HEK293 (cell line): ENCODE measurements at regions not wholly inside any gene's neighbourhood (a gene's known extent, or its start where the extent isn't known, plus 50 kb on each side); places are given as distances from the start of the nearest gene placed in this dataset.
"Not testable (repeated sequence)": the region's sequence is repeated elsewhere in the genome, so short reads cannot be mapped to it uniquely, and the experiment has no call there.

Experiments used
- CTCF ChIA-PET: fragments of 350-600 bp; formaldehyde crosslinking; extraction: SDS; loops from one replicate; lab custom pipeline; 2021; ENCODE audit warnings: antibody characterized with exemption; lab: Yijun Ruan, JAX
- POLR2A ChIA-PET: fragments of 300-600 bp; formaldehyde crosslinking; extraction: SDS; loops from one replicate; lab custom pipeline; 2020; ENCODE audit warnings: antibody characterized with exemption, inconsistent platforms; lab: Yijun Ruan, JAX
- H3K27ac ChIP-seq: fragments of 200-500 bp; sonication (Bioruptor generic); 2 replicates; pipeline ENCODE4 v1.5.1; 2014; ENCODE audit warnings: low read depth, low read length, control low read depth, inconsistent platforms; ENCODE audit errors: extremely low read depth
- H3K36me3 ChIP-seq, 2 experiments: fragments of 200-500 bp in 1 of 2; sonication (Bioruptor generic) in 1 of 2; 1 replicate in 1 of 2; 2 replicates in 1 of 2; pipeline ENCODE4 v1.5.1; 2014 to 2017; ENCODE audit warnings: inconsistent platforms in 2 of 2, low read length in 2 of 2; ENCODE audit not compliant: control insufficient read depth in 2 of 2, insufficient read depth in 1 of 2
- H3K4me1 ChIP-seq: fragments of 200-500 bp; sonication (Bioruptor generic); 2 replicates; pipeline ENCODE4 v1.5.1; 2014; ENCODE audit warnings: mild to moderate bottlenecking, low read length, inconsistent platforms; ENCODE audit not compliant: control insufficient read depth, insufficient read depth
- H3K4me3 ChIP-seq: 2 replicates; pipeline ENCODE4 v1.5.1; 2011; ENCODE audit warnings: low read depth, mild to moderate bottlenecking, control low read depth, low read length, moderate library complexity
- H3K9me3 ChIP-seq: fragments of 200-500 bp; sonication (Bioruptor generic); 2 replicates; pipeline ENCODE4 v1.5.1; 2014; ENCODE audit warnings: low read depth, low read length, inconsistent platforms; ENCODE audit not compliant: control insufficient read depth, insufficient read depth
- ATF2 ChIP-seq: fragments of 450-650 bp; formaldehyde crosslinking; IDR thresholded peaks from 2 replicates; pipeline ENCODE4 v1.5.1; 2016; ENCODE audit warnings: missing biosample characterization, missing genetic modification characterization, low read depth
- FEZF1 ChIP-seq: fragments of 450-650 bp; formaldehyde crosslinking; IDR thresholded peaks from 2 replicates; pipeline ENCODE4 v1.5.1; 2016; ENCODE audit warnings: missing biosample characterization, missing genetic modification characterization
- TSHZ1 ChIP-seq: fragments of 450-650 bp; formaldehyde crosslinking; IDR thresholded peaks from 2 replicates; pipeline ENCODE4 v1.5.1; 2016; ENCODE audit warnings: missing biosample characterization, missing genetic modification characterization, borderline replicate concordance
- ZFP3 ChIP-seq: fragments of 450-650 bp; formaldehyde crosslinking; IDR thresholded peaks from 2 replicates; pipeline ENCODE4 v1.5.1; 2016; ENCODE audit warnings: low read depth, missing biosample characterization, missing genetic modification characterization
- ZNF2 ChIP-seq: fragments of 450-650 bp; formaldehyde crosslinking; IDR thresholded peaks from 2 replicates; pipeline ENCODE4 v1.5.1; 2016; ENCODE audit warnings: missing biosample characterization, missing genetic modification characterization
- ZNF214 ChIP-seq: fragments of 450-650 bp; formaldehyde crosslinking; IDR thresholded peaks from 2 replicates; pipeline ENCODE4 v1.5.1; 2017; ENCODE audit warnings: missing biosample characterization, mild to moderate bottlenecking, missing genetic modification characterization, borderline replicate concordance
- ZNF274 ChIP-seq, 2 experiments: fragments of 200-500 bp in 1 of 2; fragments of 450-650 bp in 1 of 2; sonication (Bioruptor generic) in 1 of 2; formaldehyde crosslinking in 1 of 2; IDR thresholded peaks; 2 replicates each; pipeline versions ENCODE4 v1.5.1 to v1.6.1; 2014 to 2016; ENCODE audit warnings: borderline replicate concordance in 1 of 2, inconsistent platforms in 1 of 2, low read length in 1 of 2, missing biosample characterization in 1 of 2, missing genetic modification characterization in 1 of 2
- ZNF341 ChIP-seq: fragments of 450-650 bp; formaldehyde crosslinking; IDR thresholded peaks from 2 replicates; pipeline ENCODE4; 2016; ENCODE audit warnings: low read depth, missing biosample characterization, missing genetic modification characterization
- ZNF623 ChIP-seq: fragments of 450-650 bp; formaldehyde crosslinking; IDR thresholded peaks from 2 replicates; pipeline ENCODE4 v1.5.1; 2016; ENCODE audit warnings: missing biosample characterization, missing genetic modification characterization
- ZSCAN18 ChIP-seq: fragments of 450-650 bp; formaldehyde crosslinking; IDR thresholded peaks from 2 replicates; pipeline ENCODE4 v1.5.1; 2016; ENCODE audit warnings: missing biosample characterization, missing genetic modification characterization
- TF ChIP-seq, protein P1 (sequence below): fragments of 450-650 bp; formaldehyde crosslinking; optimal IDR thresholded peaks from 2 replicates; pipeline ENCODE3; 2016; ENCODE audit warnings: missing biosample characterization, mild to moderate bottlenecking, missing genetic modification characterization
- TF ChIP-seq, protein P2 (sequence below): fragments of 450-650 bp; formaldehyde crosslinking; IDR thresholded peaks from 2 replicates; pipeline ENCODE4 v1.5.1; 2017; ENCODE audit warnings: missing biosample characterization, missing genetic modification characterization
- TF ChIP-seq, protein P3 (sequence below): fragments of 450-650 bp; IDR thresholded peaks from 2 replicates; pipeline ENCODE4 v1.5.1; 2018; ENCODE audit warnings: missing biosample characterization, missing genetic modification characterization

DNA sequence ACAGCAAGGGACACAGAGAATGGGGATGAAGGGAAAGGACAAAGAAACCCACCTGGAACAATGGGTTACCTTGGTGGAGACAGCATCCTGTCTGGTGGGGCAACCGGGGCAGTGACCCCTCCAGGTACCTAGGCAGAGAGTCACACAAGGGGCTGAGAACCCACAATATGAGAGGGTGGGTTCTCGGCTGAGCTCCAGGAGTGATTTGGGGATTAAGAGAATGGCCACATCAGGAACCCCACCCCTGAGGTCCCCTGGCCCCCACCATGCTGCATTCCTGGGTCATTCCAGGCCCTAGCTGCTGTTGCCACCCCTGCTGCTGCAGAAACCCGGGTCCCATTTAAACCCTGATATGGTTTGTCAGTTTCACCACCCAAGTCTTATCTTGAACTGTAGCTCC is 172.3 kb downstream of the RTP5 start (continued):
- no peak for TF ChIP-seq ZNF2
- no peak for TF ChIP-seq ZNF214 (tag by site-specific recombination)

GRCh38 chr2:242043538-242044312 is 174.2 kb downstream of the RTP5 start:
- no peaks in the 10 kb centered on the region for H3K4me1 ChIP-seq
- POLR2A ChIA-PET: no interaction called here
- H3K4me3 ChIP-seq: no peak overlapping the region
- CTCF ChIA-PET: interaction anchor here (0.6 to 1.0 kb wide), 2 partner anchors 10 to 93 kb away, joined by 3 read pairs; no protein-coding TSS in a partner anchor
- no peak overlapping the region for H3K27ac ChIP-seq
- H3K36me3 ChIP-seq: no peaks in the 10 kb centered on the region
- no peaks in the 10 kb centered on the region for H3K9me3 ChIP-seq
- TF ChIP-seq ZNF341 (tag by site-specific recombination) (no peak), ZFP3 (tag by site-specific recombination) (no peak), ZSCAN18 (tag by site-specific recombination) (no peak), FEZF1 (tag by site-specific recombination) (no peak)

GRCh38 chr2:242044313-242044590 is 174.7 kb downstream of the RTP5 start:
- POLR2A ChIA-PET: no interaction called here
- Histone ChIP-seq H3K4me1 (no peaks in the 10 kb centered on the region), H3K27ac (no peak overlapping the region), H3K36me3 (no peaks in the 10 kb centered on the region), H3K9me3 (no peaks in the 10 kb centered on the region), H3K4me3 (no peak overlapping the region)
- TF ChIP-seq, protein P1, sequence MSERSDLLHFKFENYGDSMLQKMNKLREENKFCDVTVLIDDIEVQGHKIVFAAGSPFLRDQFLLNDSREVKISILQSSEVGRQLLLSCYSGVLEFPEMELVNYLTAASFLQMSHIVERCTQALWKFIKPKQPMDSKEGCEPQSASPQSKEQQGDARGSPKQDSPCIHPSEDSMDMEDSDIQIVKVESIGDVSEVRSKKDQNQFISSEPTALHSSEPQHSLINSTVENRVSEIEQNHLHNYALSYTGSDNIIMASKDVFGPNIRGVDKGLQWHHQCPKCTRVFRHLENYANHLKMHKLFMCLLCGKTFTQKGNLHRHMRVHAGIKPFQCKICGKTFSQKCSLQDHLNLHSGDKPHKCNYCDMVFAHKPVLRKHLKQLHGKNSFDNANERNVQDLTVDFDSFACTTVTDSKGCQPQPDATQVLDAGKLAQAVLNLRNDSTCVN: no peak
- TF ChIP-seq, protein P2, sequence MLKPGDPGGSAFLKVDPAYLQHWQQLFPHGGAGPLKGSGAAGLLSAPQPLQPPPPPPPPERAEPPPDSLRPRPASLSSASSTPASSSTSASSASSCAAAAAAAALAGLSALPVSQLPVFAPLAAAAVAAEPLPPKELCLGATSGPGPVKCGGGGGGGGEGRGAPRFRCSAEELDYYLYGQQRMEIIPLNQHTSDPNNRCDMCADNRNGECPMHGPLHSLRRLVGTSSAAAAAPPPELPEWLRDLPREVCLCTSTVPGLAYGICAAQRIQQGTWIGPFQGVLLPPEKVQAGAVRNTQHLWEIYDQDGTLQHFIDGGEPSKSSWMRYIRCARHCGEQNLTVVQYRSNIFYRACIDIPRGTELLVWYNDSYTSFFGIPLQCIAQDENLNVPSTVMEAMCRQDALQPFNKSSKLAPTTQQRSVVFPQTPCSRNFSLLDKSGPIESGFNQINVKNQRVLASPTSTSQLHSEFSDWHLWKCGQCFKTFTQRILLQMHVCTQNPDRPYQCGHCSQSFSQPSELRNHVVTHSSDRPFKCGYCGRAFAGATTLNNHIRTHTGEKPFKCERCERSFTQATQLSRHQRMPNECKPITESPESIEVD (tag by site-specific recombination): no peak
- no peak for TF ChIP-seq ZNF274 (IDR thresholded peaks at IDR 0.05; ENCODE audit: low read length)
- no peak for TF ChIP-seq ZNF274 (tag by site-specific recombination; IDR thresholded peaks at IDR 0.05; ENCODE audit: borderline replicate concordance)
- no peak for TF ChIP-seq TSHZ1 (tag by site-specific recombination)
- TF ChIP-seq ZNF623 (tag by site-specific recombination): no peak
- TF ChIP-seq, protein P3, sequence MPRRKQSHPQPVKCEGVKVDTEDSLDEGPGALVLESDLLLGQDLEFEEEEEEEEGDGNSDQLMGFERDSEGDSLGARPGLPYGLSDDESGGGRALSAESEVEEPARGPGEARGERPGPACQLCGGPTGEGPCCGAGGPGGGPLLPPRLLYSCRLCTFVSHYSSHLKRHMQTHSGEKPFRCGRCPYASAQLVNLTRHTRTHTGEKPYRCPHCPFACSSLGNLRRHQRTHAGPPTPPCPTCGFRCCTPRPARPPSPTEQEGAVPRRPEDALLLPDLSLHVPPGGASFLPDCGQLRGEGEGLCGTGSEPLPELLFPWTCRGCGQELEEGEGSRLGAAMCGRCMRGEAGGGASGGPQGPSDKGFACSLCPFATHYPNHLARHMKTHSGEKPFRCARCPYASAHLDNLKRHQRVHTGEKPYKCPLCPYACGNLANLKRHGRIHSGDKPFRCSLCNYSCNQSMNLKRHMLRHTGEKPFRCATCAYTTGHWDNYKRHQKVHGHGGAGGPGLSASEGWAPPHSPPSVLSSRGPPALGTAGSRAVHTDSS (tag by site-specific recombination): no peak
- TF ChIP-seq ATF2 (tag by site-specific recombination): no peak
- CTCF ChIA-PET: interaction anchor here (0.6 to 1.0 kb wide), 2 partner anchors 11 to 94 kb away, joined by 3 read pairs; no protein-coding TSS in a partner anchor

GRCh38 chr2:242045596-242046144 is 176.1 kb downstream of the RTP5 start:
- H3K4me3 ChIP-seq, H3K4me1 ChIP-seq, POLR2A ChIA-PET, H3K36me3 ChIP-seq, CTCF ChIA-PET, H3K27ac ChIP-seq, H3K9me3 ChIP-seq: not testable (repeated sequence)
